Thoracic aorta (tissue), 2 donors: ENCODE measurements at regions not wholly inside any gene's neighbourhood (a gene's known extent, or its start where the extent isn't known, plus 50 kb on each side); places are given as distances from the start of the nearest gene placed in this dataset.

Experiments
- ATAC-seq: fragments of 150-250 bp; one replicate; pipeline ENCODE4 v1.8.0; 2017; ENCODE audit warnings: low read depth; ENCODE audit not compliant: insufficient number of reproducible peaks, low FRiP score
- DNase-seq: peaks from one replicate; pipeline ENCODE4 v3.0.0-alpha.2; 2020; ENCODE audit warnings: low spot score
- H3K27ac ChIP-seq, 2 donors: fragments of 200-600 bp; sonication (generic); 1 replicate in 1 of 2; 2 replicates in 1 of 2; pipeline ENCODE4 v1.5.1; 2016; ENCODE audit warnings: mild to moderate bottlenecking in 2 of 2, moderate library complexity in 2 of 2
- H3K27me3 ChIP-seq: fragments of 200-600 bp; sonication (generic); replicated peaks from 2 replicates; pipeline ENCODE4 v1.6.0; 2016; ENCODE audit warnings: mild to moderate bottlenecking; ENCODE audit not compliant: insufficient read depth
- H3K36me3 ChIP-seq: fragments of 200-600 bp; sonication (generic); one replicate; pipeline ENCODE4 v1.5.1; 2016
- H3K4me1 ChIP-seq, 2 donors: fragments of 200-600 bp; sonication (generic); 1 replicate in 1 of 2; 2 replicates in 1 of 2; pipeline versions ENCODE4 v1.5.1 to v1.6.0; 2016; ENCODE audit warnings: low read depth in 2 of 2, mild to moderate bottlenecking in 1 of 2; ENCODE audit not compliant: control insufficient read depth in 1 of 2
- H3K4me3 ChIP-seq: fragments of 200-600 bp; sonication (generic); 2 replicates; pipeline ENCODE4 v1.5.1; 2016; ENCODE audit warnings: mild to moderate bottlenecking
- H3K9me3 ChIP-seq: fragments of 200-600 bp; sonication (generic); 2 replicates; pipeline ENCODE4 v1.5.1; 2016
- CTCF ChIP-seq: fragments of 200-600 bp; sonication (generic); IDR thresholded peaks from one replicate; pipeline ENCODE4 v1.5.1; 2019; ENCODE audit warnings: antibody characterized with exemption

DNA sequence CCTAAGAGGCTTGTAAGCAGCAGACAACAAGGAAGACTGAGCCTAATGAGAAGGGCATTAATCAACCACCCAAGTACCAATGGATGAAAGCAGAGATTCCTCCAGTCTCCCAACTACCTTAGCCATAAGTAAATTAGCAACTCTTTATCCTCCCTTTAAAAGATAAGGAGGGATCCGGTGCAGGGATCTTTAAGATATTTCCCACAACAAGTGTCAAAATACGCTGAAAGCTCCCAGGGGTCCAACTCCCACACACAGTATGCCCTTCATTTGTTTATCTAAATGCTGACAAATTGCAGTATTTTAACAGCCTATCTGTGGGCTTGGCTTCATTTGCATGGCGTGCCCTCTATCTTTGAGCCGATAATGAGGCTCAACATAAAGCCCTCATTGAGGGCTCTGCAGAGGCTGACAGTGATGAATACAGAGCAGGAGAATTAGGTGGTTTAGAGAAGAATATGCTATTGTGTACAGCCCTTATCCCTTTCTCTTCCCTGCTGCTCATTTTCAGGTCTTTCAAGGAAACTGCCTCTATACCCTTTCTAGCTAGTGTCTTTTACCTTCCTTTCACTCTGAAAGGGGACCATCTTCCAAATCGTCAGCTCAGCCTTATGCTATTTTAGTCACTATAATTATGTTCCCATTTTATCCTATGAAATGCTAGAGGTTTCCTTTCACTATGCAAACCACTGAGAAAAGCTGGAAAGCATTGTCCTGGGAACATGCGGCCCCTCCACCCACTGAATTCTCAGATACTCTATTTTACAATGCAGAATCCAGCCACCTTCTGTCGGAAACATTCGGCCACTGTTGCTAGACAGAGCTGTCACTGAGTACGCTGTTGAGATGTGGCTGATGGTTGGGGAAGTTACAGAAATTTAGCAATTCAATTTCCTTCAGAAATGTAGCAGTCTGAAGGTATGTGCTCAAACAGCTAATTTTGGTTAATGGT is 575.2 kb upstream of the JAG1 start:
- TF ChIP-seq CTCF = no peak
- DNase-seq (no peak), ATAC-seq (no peak)
- Histone ChIP-seq H3K4me3 (no peak overlapping the region), H3K27ac (no peak overlapping the region), H3K9me3 (no peaks in the 10 kb centered on the region), H3K36me3 (no peaks in the 10 kb centered on the region), H3K4me1 (no peaks in the 10 kb centered on the region), H3K27me3 (no peaks in the 10 kb centered on the region)

- no peak for TF ChIP-seq CTCF
- Histone ChIP-seq H3K27ac (no peak overlapping the region), H3K27me3 (no peaks in the 10 kb centered on the region), H3K9me3 (peaks cover 6% of the 10 kb centered on the region), H3K4me3 (no peak overlapping the region), H3K36me3 (no peaks in the 10 kb centered on the region), H3K4me1 (no peaks in the 10 kb centered on the region)
- no peak for DNase-seq
- no peak for ATAC-seq
Observed at GRCh38 chr20:11249683-11250082, 575.9 kb upstream of the JAG1 start.

GRCh38 chr20:11252447-11252846 is 578.6 kb upstream of the JAG1 start:
- no peak for DNase-seq
- no peak for ATAC-seq
- no peaks in the 10 kb centered on the region for H3K36me3 ChIP-seq
- no peak overlapping the region for H3K27ac ChIP-seq
- no peak for TF ChIP-seq CTCF
- H3K4me1 ChIP-seq = no peaks in the 10 kb centered on the region
- H3K27me3 ChIP-seq = no peaks in the 10 kb centered on the region
- peaks cover 7% of the 10 kb centered on the region for H3K9me3 ChIP-seq
- H3K4me3 ChIP-seq = no peak overlapping the region

DNA sequence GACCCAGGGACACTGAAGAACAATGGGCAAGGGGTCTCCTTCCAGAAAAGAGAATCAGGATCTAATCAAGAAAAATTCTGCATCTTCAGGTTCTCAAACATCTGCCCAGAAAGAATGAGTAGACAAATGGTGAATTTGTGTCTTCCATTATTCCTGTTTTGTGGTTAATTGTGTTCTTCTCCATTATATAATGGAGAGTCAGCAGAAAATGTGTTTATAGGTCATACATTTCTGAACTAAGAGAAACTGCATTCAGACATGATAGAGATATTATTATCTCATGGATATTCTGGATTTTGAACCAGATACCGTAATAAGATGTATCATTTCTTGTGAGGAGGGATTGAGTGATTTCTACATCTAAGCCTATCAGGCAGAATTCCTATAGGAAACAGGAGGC is 581.7 kb upstream of the JAG1 start:
- DNase-seq (no peak), ATAC-seq (no peak)
- H3K36me3 ChIP-seq = no peaks in the 10 kb centered on the region
- no peak for TF ChIP-seq CTCF
- H3K4me3 ChIP-seq = no peak overlapping the region
- H3K27me3 ChIP-seq = no peaks in the 10 kb centered on the region
- H3K27ac ChIP-seq = no peak overlapping the region
- peaks cover 7% of the 10 kb centered on the region for H3K9me3 ChIP-seq
- no peaks in the 10 kb centered on the region for H3K4me1 ChIP-seq

DNA sequence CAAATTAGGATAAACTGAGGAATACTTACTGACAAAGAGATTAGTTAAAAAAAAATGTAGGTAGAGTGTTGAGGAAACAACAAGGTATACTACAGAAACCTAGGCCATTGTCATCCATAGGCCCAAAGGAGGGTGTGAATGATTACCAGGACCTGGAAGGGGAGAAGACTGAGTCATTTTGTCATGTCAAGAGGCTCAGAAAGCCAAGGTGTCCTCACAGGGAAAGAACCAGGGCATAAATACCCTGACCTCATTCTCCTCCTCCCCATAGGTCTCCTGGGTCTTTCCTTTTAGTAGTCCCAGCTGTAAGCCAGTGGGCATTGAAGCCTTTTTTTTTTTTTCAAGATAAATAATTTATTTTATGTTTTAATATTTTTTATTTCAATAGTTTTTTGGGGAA is 582.1 kb upstream of the JAG1 start:
- Histone ChIP-seq H3K9me3 (peaks cover 7% of the 10 kb centered on the region), H3K4me1 (no peaks in the 10 kb centered on the region)
- DNase-seq = no peak

More for the DNA sequence above, 582.1 kb upstream of the JAG1 start:
- no peaks in the 10 kb centered on the region for H3K27me3 ChIP-seq
- no peaks in the 10 kb centered on the region for H3K36me3 ChIP-seq
- no peak for ATAC-seq
- H3K27ac ChIP-seq = no peak overlapping the region
- no peak overlapping the region for H3K4me3 ChIP-seq
- TF ChIP-seq CTCF = no peak
